GM21390 (cell line): ENCODE measurements at regions not wholly inside any gene's neighbourhood (a gene's known extent, or its start where the extent isn't known, plus 50 kb on each side); places are given as distances from the start of the nearest gene placed in this dataset.
"Not testable (repeated sequence)": the region's sequence is repeated elsewhere in the genome, so short reads cannot be mapped to it uniquely, and the experiment has no call there.

Experiments used
- ATAC-seq: cut with Tn5 transposase; IDR thresholded peaks from one replicate; pipeline ENCODE4 v1.9.1; 2021; ENCODE audit not compliant: unreplicated experiment

- no peak for ATAC-seq
Measured at GRCh38 chr15:70526221-70526973, 237.0 kb downstream of the UACA start.

GRCh38 chr15:70525551-70525950 is 237.8 kb downstream of the UACA start:
- no peak for ATAC-seq

- no peak for ATAC-seq
Measured at GRCh38 chr15:70524470-70524869, 238.9 kb downstream of the UACA start.

- no peak for ATAC-seq
Measured at GRCh38 chr15:70523616-70524015, 239.7 kb downstream of the UACA start.

GRCh38 chr15:70523192-70523591 is 240.2 kb downstream of the UACA start:
- no peak for ATAC-seq

- ATAC-seq: no peak
Measured at GRCh38 chr15:70522323-70522966, 240.9 kb downstream of the UACA start.

- ATAC-seq: no peak
Measured at GRCh38 chr15:70521576-70522322, 241.6 kb downstream of the UACA start.

- ATAC-seq: no peak
Measured at GRCh38 chr15:70519616-70520015, 243.7 kb downstream of the UACA start.

GRCh38 chr15:70519004-70519365 is 244.4 kb downstream of the UACA start:
- no peak for ATAC-seq

- no peak for ATAC-seq
Measured at GRCh38 chr15:70518201-70519003, 245.0 kb downstream of the UACA start.

- ATAC-seq: no peak
Measured at GRCh38 chr15:70517194-70517590, 246.2 kb downstream of the UACA start.

- no peak for ATAC-seq
Measured at GRCh38 chr15:70516408-70517193, 246.8 kb downstream of the UACA start.

- no peak for ATAC-seq
Measured at GRCh38 chr15:70514251-70514650, 249.1 kb downstream of the UACA start.

GRCh38 chr15:70513819-70514218 is 249.5 kb downstream of the UACA start:
- ATAC-seq: no peak

GRCh38 chr15:70512772-70513362 is 250.5 kb downstream of the UACA start:
- ATAC-seq: no peak

GRCh38 chr15:70511972-70512587 is 251.3 kb downstream of the UACA start:
- not testable (repeated sequence) for ATAC-seq

- ATAC-seq: no peak
Measured at GRCh38 chr15:70510433-70510832, 252.9 kb downstream of the UACA start.

- ATAC-seq: no peak
Measured at GRCh38 chr15:70509731-70510143, 253.6 kb downstream of the UACA start.

GRCh38 chr15:70509282-70509662 is 254.1 kb downstream of the UACA start:
- no peak for ATAC-seq
